HS-5 (cell line): ENCODE measurements at regions not wholly inside any gene's neighbourhood (a gene's known extent, or its start where the extent isn't known, plus 50 kb on each side); places are given as distances from the start of the nearest gene placed in this dataset.

ENCODE experiments used
- DNase-seq: peaks from one replicate; pipeline ENCODE4 v3.0.0-alpha.2; 2012; ENCODE audit warnings: low read depth

- DNase-seq: no peak
Observed at GRCh38 chr12:59928416-59928815, 332.6 kb downstream of the SLC16A7 start.

GRCh38 chr12:59929110-59929509 is 333.3 kb downstream of the SLC16A7 start:
- DNase-seq: peak; percentile 71

DNA sequence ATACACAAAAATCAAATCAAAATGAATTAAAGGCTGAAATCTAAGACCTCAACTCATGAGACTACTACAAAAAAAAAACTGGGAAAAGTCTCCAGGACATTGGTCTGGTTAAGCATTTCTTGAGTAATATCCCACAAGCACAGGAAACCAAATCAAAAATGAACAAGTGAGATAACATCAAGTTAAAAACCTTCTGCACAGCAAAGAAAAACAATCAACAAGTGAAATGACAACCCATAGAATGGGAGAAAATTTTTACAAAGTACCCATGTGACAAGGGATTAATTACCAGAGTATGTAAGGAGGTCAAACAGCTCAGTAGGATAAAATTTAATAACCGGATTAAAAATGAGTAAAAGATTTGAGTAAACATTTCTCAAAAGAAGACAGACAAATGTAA is 338.7 kb downstream of the SLC16A7 start:
- DNase-seq: no peak

GRCh38 chr12:59936534-59936933 is 340.7 kb downstream of the SLC16A7 start:
- DNase-seq: no peak

DNA sequence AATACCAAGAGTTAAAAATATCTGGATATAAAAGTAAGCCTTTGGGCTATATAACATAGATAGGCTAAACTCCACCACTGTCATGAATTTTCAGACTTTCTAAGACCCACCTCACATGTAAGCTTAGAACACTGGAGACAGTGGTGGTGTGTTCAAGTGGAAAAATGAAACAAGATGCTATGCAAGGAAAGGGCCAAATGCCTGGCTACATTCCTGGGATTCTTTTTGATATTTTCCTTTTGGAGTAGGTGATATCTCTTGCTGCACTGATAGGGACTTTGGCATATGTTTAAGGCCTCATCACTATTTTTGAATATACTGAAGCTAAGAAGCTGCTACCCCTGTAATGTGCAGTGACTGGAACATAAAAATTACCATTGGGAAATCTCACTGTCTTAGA is 341.3 kb downstream of the SLC16A7 start:
- no peak for DNase-seq

- DNase-seq: no peak
Observed at GRCh38 chr12:59938190-59938962, 342.5 kb downstream of the SLC16A7 start.

- DNase-seq: no peak
Observed at GRCh38 chr12:59940631-59941342, 345.0 kb downstream of the SLC16A7 start.

DNA sequence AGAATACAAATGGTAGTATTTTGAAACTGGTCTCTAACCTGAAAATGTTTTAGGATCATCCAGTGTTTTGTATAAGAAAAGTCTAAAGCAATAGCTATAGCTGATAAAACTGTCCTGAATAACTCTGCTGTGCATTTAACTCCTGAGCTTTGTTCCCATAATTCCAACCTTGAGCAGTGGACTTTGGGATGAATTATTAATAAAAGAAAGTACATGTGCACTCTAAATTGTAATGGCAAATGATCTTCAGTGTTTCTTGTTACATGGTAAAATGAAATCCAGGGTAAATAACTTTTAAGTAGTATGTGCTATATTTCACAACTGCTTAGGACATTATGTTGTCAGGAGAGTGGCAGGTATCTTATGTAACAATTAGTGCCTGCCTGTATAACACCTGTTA is 345.6 kb downstream of the SLC16A7 start:
- no peak for DNase-seq

DNA sequence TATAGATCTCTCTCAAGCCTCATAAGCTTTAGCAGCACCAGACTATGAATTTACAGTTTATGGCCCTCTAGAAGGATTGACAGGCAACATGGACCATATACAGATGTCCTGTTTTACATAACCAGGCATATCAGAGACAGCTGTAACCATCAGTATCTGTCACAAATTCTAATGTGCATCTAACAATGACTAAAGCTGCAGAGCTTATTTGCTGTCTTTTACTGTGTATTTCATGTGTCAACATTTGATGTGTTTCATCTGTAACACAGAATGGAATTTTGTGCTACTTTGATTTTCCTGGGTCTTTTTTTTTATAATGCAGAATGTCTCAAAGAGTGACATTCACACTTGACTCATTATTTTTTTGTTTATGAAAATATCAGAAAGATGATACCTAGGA is 348.3 kb downstream of the SLC16A7 start:
- DNase-seq: no peak

DNA sequence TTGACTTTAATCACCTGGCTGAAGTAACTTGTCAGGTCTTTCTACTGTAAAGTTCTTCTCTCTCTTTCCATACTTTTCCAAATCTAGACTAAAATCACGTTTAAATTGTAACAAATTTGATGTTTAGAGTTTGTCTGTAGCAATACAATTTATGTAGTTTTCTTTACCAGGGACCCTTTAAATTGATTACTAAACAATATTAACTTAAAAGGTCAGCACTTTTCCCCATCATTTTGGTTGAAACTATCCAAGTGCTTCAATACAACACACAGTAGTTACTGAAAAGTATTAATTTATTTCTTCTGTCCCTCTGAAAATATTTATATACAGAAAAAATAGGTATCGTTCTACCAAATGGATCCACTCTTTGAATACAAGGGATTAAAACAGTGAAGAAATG is 350.8 kb downstream of the SLC16A7 start:
- no peak for DNase-seq

DNA sequence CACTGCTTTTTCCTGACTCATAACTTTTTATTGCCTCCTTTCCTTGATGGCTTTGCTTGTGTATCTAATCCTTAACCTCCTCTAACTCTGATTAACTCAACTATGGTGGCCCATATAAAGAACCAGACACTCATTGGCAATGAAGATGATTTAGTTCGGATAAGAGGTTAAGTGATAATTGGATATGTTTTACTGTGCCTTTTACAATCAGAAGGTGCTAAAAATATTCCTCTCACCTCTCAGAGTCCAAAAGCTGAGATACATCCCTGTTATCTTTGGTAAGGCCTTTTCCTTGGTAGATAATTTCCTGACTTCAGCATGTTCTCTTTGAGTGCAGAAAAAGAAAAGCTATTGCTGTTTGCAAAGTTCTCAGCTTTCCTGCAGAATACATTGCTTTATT is 367.7 kb downstream of the SLC16A7 start:
- DNase-seq: no peak

- DNase-seq: peak; percentile 70
Observed at GRCh38 chr12:59972905-59973304, 377.1 kb downstream of the SLC16A7 start.

DNA sequence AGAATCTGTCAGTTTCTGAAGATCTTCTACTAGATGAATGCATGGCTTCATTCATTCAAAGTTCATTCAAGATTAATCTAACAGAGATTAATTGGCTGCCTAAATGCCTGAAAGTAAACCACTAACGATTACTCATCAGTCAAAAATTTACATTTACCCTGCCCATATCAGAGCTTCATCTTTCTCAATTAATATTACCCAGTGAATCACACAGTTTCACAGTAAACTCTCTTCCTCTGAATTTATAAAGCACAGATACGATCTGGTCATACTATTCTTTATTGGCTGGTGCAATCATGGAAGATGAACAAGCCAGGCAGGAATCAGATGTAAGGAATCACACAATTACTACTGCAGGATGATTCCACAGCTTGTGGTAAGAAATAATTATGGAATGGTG is 377.7 kb downstream of the SLC16A7 start:
- DNase-seq: peak; percentile 75

- DNase-seq: no peak
Observed at GRCh38 chr12:59977779-59978178, 381.9 kb downstream of the SLC16A7 start.

DNA sequence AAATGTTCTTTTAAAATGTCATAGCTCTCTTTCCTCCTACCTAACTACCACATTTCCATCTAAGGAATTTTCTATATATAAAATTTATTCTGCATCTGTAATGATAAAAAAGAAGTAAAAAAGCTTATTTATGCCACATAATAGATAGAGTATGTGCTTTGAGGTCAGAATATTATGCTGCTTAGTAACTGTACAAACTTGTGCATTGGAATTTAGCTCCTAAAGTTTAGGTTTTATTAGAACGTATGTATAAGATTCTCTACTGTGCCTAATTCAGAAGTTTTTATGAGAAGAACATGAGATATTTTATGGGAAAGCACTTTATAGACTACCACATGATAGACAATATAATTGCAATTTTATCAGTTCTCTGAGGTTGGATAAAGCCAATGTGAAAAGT is 384.6 kb downstream of the SLC16A7 start:
- DNase-seq: no peak

DNA sequence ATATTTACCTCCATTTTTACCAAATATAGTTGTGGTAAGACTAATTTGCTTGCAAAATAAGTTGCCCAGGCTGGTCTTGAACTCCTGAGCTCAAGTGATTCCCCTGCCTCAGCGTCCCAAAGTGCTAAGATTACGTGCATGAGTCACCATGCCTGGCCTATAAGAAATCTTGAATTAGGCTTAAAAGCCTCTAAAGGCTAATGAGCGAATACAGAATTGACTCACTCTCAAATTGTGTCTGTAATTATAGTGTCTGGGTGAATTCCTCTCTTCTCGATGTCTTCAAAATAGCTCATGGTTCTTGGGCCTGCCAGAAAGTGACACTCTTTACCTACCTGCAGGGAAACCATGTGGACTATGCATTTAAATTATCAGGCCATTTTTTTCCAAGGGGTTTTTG is 403.5 kb downstream of the SLC16A7 start:
- no peak for DNase-seq

GRCh38 chr12:60010486-60010885 is 414.7 kb downstream of the SLC16A7 start:
- no peak for DNase-seq

DNA sequence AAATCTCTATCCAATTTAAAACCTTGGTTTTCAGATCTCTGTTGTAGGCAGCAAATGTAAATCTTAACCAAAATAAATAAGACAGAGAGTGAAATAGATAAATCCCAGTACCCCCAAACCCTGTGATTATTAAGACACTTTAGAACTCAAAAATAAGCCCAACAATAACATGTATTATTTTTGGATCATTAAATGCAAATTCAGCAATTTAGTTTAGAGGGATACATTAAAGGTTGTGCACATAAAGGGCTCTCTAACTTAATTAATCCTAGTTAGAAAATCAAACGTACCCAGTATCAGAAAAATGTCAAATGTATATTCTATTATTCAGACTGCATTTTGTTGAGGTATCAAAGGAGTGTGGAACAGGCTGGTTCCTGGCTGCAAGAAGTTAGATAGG is 416.8 kb downstream of the SLC16A7 start:
- DNase-seq: no peak

DNA sequence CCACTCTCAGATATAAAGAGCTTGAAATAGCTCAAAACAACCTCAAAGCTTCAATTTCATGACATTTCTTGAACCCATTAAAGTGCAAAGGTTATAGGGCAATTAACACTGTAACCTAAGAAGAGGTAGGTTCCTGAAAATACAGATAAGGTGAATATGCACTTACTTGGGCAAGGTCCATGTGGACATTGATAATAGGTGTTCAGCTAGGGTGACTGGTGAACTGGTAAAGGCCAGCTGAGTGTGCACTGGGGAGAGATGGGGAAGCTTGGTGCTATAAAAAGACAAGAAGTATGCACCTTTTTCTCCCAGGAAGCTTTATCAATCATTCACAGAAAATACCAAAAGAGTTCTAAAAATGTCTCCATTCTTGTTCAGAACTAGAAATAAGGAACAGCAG is 418.6 kb downstream of the SLC16A7 start:
- no peak for DNase-seq

GRCh38 chr12:60020068-60020467 is 424.2 kb downstream of the SLC16A7 start:
- DNase-seq: no peak

GRCh38 chr12:60021235-60021634 is 425.4 kb downstream of the SLC16A7 start:
- no peak for DNase-seq

- no peak for DNase-seq
Observed at GRCh38 chr12:60027266-60027665, 431.4 kb downstream of the SLC16A7 start.

DNA sequence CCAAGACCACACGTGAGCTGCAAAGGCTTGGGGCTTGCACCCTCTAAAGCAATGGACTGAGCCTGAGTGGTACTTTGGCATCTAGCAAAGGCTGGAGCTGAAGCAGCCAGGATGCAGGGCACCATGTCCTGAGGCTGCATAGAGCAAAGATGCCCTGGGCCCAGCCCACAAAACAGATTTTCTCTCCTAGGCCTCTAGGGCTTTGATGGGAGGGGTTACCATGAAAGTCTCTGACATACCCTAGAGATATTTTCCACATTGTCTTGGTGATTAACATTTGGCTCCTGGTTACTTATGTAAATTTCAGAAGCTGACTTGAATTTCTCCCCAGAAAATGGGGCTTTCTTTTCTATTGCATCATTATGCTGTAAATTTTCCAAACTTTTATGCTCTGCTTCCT is 438.3 kb downstream of the SLC16A7 start:
- DNase-seq: no peak

DNA sequence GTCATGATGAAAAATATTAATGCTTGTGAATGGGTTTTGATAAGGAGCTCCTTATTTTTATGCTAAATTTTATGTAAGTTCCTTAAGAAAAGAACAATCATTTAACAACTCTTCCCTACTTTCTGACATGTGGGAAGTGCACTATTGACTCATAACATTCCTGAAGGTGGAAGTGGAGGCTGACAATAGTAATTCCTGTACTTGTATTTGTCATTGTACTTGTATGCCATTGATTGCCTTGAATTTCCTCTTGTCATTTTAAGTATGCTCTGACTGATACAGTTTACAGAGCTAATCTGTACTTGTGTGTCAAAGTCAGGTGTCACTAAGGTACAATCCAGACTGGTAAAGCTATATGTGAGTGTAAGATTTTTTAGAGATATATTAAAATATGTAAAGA is 440.0 kb downstream of the SLC16A7 start:
- peak; percentile 35 for DNase-seq
